ENCODE measurements at regions not wholly inside any gene's neighbourhood (a gene's known extent, or its start where the extent isn't known, plus 50 kb on each side); places are given as distances from the start of the nearest gene placed in this dataset.

GRCh38 chr6:137952247-137952646 is 85.2 kb downstream of the TNFAIP3 start:
- no peak for TF ChIP-seq CTCF (IDR thresholded peaks at IDR 0.05)
- TF ChIP-seq POLR2A (IDR thresholded peaks at IDR 0.05), result no peak
- no peak for TF ChIP-seq POLR2AphosphoS5 (IDR thresholded peaks at IDR 0.05)

All from sigmoid colon (tissue), 4 donors.